HepG2 (cell line): ENCODE measurements at regions not wholly inside any gene's neighbourhood (a gene's known extent, or its start where the extent isn't known, plus 50 kb on each side); places are given as distances from the start of the nearest gene placed in this dataset.
A peak's percentile ranks its signal among the peaks of the same experiment; 100 is the strongest.

Source experiments
- AKAP8 ChIP-seq: sonication (generic); formaldehyde crosslinking; IDR thresholded peaks from 2 replicates; pipeline ENCODE4 v1.5.1; 2020; ENCODE audit warnings: mild to moderate bottlenecking, missing genetic modification reagents
- CENPX ChIP-seq: sonication (generic); formaldehyde crosslinking; IDR thresholded peaks from 2 replicates; pipeline ENCODE4 v1.9.0; 2021; ENCODE audit warnings: mild to moderate bottlenecking, missing genetic modification reagents, moderate library complexity
- CREB1 ChIP-seq, 2 experiments: fragments of 450-650 bp in 1 of 2; IDR thresholded peaks; 2 replicates each; pipeline ENCODE4 v1.6.1; 2016 to 2017; ENCODE audit warnings: control low read depth in 1 of 2, mild to moderate bottlenecking in 1 of 2, missing compliant biosample characterization in 1 of 2, missing genetic modification characterization in 1 of 2
- EEA1 ChIP-seq: sonication (generic); formaldehyde crosslinking; IDR thresholded peaks from 2 replicates; pipeline ENCODE4 v1.5.1; 2020; ENCODE audit warnings: mild to moderate bottlenecking, missing genetic modification reagents, borderline replicate concordance
- GABPA ChIP-seq, 2 experiments: IDR thresholded peaks; 2 replicates each; pipeline ENCODE4 v1.6.1; 2011 to 2016; ENCODE audit warnings: low read depth in 2 of 2, low read length in 1 of 2, missing biosample characterization in 1 of 2, missing genetic modification characterization in 1 of 2
- GATA4 ChIP-seq: sonication (generic); IDR thresholded peaks from 2 replicates; pipeline ENCODE4 v1.6.1; 2016; ENCODE audit warnings: antibody characterized with exemption, low read depth, borderline replicate concordance
- GLI4 ChIP-seq: sonication (generic); formaldehyde crosslinking; IDR thresholded peaks from 2 replicates; pipeline ENCODE4 v1.5.1; 2020; ENCODE audit warnings: missing genetic modification reagents, mild to moderate bottlenecking, moderate library complexity, borderline replicate concordance
- HHEX ChIP-seq: IDR thresholded peaks from 2 replicates; pipeline ENCODE4 v1.6.1; 2016; ENCODE audit warnings: control low read depth
- HOXA7 ChIP-seq: sonication (generic); formaldehyde crosslinking; IDR thresholded peaks from 2 replicates; pipeline ENCODE4 v1.8.1; 2022; ENCODE audit warnings: mild to moderate bottlenecking, missing genetic modification reagents, moderate library complexity
- PBX3 ChIP-seq: sonication (generic); formaldehyde crosslinking; IDR thresholded peaks from 2 replicates; pipeline ENCODE4 v1.8.1; 2023; ENCODE audit warnings: missing genetic modification reagents, inconsistent platforms, borderline replicate concordance
- RBM39 ChIP-seq: fragments of 200-400 bp; formaldehyde crosslinking; IDR thresholded peaks from one replicate; pipeline ENCODE4 v1.6.1; 2018; ENCODE audit warnings: antibody characterized with exemption, mild to moderate bottlenecking, low read depth, low read length; ENCODE audit not compliant: poor library complexity, severe bottlenecking
- SCMH1 ChIP-seq: sonication (generic); formaldehyde crosslinking; IDR thresholded peaks from 2 replicates; pipeline ENCODE4 v1.9.0; 2021; ENCODE audit warnings: missing genetic modification reagents, mild to moderate bottlenecking, borderline replicate concordance
- SMARCC2 ChIP-seq: fragments of 450-650 bp; IDR thresholded peaks from 2 replicates; pipeline ENCODE4 v1.6.1; 2017; ENCODE audit warnings: antibody characterized with exemption, mild to moderate bottlenecking
- ZBTB34 ChIP-seq: sonication (generic); formaldehyde crosslinking; IDR thresholded peaks from 2 replicates; pipeline ENCODE4 v1.8.0; 2022; ENCODE audit warnings: mild to moderate bottlenecking, missing genetic modification reagents
- ZNF318 ChIP-seq: sonication (generic); formaldehyde crosslinking; IDR thresholded peaks from 2 replicates; pipeline ENCODE4 v1.4.0; 2020; ENCODE audit warnings: mild to moderate bottlenecking, missing genetic modification reagents
- ZNF33B ChIP-seq: sonication (generic); formaldehyde crosslinking; IDR thresholded peaks from 2 replicates; pipeline ENCODE4 v1.5.1; 2020; ENCODE audit warnings: mild to moderate bottlenecking, missing genetic modification reagents
- ZNF761 ChIP-seq: sonication (generic); formaldehyde crosslinking; conservative IDR thresholded peaks from 2 replicates; pipeline ENCODE4 v1.4.0; 2020; ENCODE audit warnings: mild to moderate bottlenecking, missing genetic modification reagents
- ZNF775 ChIP-seq: sonication (generic); formaldehyde crosslinking; IDR thresholded peaks from 2 replicates; pipeline ENCODE4 v1.4.0; 2020; ENCODE audit warnings: missing genetic modification reagents, mild to moderate bottlenecking, moderate library complexity, borderline replicate concordance

DNA sequence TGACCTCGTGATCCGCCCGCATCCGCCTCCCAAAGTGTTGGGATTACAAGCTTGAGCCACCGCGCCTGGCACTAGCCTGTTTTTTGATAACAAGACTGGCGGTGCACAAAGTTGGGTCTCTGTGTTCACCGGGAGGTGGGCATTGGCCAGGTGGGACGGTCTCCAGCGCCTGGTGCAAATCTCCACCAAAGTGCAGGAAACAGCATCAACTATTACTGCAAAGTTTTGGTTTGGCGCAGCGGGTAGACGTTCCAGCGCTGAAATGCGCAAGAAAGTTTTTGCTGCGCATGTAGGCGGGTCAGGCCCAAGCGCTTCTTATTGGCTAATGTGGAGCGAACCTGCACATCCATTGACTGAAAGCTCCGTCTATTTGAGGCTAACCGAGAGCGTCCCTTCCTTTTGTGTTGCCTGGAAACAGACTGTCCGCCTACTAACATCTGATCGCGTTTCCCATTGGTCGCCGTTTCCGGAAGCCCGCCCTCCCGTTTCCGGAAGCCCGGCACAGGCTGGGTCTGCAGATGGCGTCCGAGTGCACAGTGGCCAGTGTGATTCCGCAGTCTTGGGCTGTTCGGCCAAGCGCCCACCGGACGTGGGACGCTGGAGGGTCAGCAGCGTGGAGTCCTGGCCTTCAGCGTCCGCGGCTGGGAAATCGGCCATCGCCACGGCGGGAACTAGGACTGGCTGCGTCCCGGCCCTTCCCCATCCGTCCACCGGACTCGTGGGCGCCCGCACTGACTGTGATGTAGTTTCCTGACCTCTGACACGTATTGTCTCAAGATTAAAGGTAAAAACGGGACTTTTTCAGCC, 53.3 kb upstream of the ZNF527 start (continued):
- TF ChIP-seq PBX3 (CRISPR knock-in tag) (no peak; the same call in 1 of the 2 replicates), CREB1 (IDR thresholded peaks at IDR 0.05) (peak; percentile 63; the same call in 1 of the 2 replicates), CREB1 (CRISPR knock-in tag; IDR thresholded peaks at IDR 0.05) (peak; percentile 79), ZNF775 (CRISPR knock-in tag) (no peak), GABPA (IDR thresholded peaks at IDR 0.05; ENCODE audit: low read depth, low read length) (peak; percentile 99), GABPA (CRISPR knock-in tag; IDR thresholded peaks at IDR 0.05; ENCODE audit: low read depth) (peak; percentile 98), CENPX (no peak), HOXA7 (CRISPR knock-in tag) (no peak), SCMH1 (CRISPR knock-in tag) (no peak), ZNF33B (CRISPR knock-in tag) (no peak), ZBTB34 (no peak), ZNF761 (CRISPR knock-in tag) (no peak), GATA4 (no peak; the same call in 1 of the 2 replicates), SMARCC2 (no peak), GLI4 (0 out of 2 replicates have a peak, but pooled peaks have one; percentile 21), HHEX (CRISPR knock-in tag) (no peak), RBM39 (peak; percentile 42), ZNF318 (CRISPR knock-in tag) (no peak), EEA1 (CRISPR knock-in tag) (no peak), AKAP8 (no peak)
